ENCODE measurements at regions not wholly inside any gene's neighbourhood (a gene's known extent, or its start where the extent isn't known, plus 50 kb on each side); places are given as distances from the start of the nearest gene placed in this dataset.

DNA sequence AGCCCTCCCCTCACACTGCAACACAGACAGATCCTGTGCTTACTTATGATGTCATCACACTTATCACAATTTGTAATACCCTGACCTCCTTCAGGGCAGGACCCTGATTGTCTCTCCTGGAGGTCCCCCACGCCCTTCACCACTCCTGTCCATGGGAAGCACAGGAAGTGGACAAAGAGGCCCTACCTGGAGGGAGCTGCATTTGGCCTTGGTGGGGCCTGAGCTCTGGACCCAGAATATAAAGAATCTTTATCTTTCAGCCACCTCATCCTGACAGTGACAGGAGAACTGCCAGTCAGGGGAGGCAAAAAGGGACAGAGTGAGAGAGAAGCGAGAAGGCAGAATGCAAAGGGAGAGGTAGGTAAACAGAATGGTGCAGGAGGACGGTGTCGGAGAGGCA is 303.4 kb upstream of the N4BP1 start:
- intact Hi-C loops (cut with DNase I): no loop called here
- ATAC-seq (no peak), DNase-seq (no peak)

DNA sequence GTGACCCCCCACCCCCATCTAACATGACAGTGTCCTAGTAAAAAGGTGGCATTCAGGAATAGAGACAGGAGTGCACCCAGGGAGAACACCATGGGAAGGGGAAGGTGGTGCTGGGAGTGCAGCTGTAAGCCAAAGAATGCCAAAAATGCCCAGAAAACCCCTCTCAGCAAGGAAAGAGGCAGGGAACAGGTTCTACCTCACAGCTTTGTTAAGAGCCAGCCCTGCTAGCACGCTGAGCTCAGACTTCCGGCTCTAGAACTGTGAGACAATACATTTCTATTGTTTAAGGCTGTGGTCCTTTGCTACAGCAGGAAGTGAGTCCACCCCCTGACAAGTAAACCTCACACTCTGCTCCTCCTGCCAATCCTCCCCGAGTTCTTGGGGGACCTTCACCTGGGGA is 302.4 kb upstream of the N4BP1 start:
- DNase-seq (no peak), ATAC-seq (no peak)
- intact Hi-C loops (cut with DNase I): no loop called here

DNA sequence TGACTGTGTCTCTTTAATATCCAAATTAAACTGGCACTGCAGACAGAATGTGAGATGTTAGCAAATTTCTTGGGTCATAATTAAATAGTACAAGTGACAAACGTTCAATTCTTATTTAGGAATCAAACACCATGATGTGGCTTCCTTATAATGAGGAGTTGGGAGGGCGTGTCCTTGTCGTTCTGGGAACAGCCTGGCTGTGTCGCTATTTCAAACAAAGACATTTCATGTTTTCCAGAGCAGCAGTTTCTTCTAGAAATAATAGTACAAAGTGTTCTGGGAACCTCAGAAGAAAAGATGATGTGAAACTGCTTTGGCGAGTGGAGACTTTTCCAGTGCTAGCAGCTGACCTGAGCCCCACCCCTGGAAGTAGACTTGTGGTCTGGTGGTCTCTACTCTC is 301.7 kb upstream of the N4BP1 start:
- intact Hi-C loops (cut with DNase I): no loop called here
- no peak for DNase-seq
- ATAC-seq: no peak

DNA sequence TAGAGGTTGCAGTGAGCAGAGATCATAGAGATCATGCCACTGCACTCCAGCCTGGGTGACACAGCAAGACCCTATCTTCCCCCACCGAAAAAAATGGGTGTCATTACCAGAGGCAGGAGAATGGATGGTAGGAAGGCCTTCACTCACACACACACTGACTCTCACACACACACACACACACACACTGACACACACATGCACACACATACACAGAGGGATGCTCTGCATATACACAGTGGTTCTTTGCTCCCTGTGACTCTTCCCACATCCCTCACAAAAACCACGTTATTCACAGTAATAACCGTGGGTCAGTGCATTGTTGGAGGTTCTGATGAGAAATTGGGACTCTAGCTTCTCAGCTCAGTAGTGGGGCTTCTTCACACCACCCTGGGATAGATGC is 300.2 kb upstream of the N4BP1 start:
- DNase-seq (no peak), ATAC-seq (no peak)
- intact Hi-C loops (cut with DNase I): no loop called here

DNA sequence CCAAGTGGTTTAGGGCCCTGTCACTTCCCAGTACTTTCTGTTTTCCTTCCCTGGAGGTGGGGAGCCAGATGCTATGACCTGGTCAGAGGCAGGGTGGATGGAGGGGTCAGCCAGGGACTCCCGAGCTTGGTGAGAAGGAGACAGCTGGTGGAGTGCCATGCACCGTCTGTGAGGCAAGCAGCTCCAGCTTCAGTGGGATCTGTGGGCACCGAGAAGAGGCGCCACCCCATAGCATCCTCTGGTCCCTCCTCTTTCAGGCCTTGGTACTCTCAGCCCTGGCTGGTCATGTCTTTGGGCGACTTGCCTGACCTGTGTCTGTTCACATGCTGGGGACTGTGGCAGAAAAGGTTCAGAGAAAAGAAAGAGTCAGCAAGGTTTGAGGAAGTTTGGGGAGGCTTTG is 299.3 kb upstream of the N4BP1 start:
- intact Hi-C loops (cut with DNase I): no loop called here
- ATAC-seq (no peak), DNase-seq (no peak)

DNA sequence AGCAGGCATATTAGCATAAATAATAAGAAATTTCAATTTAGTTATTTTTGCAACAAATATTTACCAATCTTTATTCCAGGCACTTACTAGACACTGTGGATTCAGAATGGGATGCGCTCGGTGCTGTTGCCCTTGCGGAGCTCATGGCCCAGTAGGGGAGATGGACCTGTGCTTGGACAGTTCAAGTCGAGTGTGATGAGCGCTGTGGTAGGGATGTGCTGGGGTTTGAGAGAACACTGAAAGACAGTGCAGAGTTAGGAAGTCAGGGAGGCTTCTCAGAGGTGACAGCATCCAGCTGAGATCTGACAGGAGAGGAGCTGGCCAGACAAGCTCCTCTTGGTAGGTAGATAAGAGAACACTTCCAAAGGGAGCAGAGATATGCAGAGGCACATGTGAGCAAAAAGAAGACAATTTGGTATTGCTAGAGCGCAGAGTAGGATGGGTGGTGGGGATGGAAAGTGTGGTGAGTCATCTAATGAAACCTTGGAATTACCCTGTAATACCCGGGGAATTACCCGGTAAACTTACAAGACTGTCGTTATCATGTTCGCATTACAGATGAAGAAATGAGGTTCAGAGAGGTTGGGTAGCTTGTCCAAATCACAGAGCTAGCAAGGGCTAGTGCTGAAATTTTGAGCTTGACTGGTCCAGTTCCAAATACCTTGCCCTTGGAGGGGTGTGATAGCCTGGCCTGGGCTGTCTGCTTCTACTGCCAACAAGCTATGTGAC is 298.1 kb upstream of the N4BP1 start:
- DNase-seq (no peak), ATAC-seq (no peak)
- intact Hi-C loops (cut with DNase I): no loop called here

DNA sequence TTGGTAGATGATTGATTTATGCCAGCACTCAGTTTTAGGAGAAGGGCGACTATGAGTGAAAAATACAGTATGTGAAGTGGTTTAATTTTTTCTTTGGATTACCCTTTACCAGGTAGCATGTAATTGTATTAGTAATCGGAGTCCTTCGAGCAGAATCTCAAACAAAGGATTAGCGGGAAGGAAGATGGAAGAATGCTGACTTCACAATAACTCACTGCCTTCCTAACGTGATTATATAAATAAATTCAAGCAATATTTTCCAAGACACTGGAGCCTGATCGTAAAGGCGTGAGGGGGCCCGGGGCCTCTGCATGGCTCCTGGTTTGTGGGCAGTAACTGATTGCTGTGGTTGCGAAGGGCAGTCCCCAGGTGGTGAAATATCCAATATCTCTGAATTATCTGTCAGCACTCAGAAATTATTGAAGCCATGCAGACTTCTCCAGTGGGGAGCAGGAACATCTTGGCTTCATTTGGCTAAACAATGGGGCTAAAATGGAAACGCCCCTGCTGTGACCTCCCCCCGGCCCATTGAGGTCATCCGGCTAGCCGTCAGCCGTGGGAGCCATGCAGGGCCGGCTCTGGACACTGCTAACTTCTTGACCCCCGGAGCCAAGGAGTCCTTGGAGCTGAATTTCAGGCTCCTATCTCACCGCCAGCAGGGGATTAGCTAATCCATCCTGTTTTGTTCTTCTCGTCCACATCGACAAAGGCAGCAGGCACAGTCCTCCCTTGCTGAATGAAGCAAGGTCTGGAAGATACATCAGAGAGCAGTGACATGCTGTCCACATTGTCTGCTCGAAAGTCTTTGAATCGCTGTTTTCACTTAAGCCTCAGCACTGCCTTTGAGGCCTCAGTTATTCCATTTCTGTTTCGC is 295.9 kb upstream of the N4BP1 start:
- intact Hi-C loops (cut with DNase I): no loop called here
- ATAC-seq (no peak), DNase-seq (peak; percentile 20)

DNA sequence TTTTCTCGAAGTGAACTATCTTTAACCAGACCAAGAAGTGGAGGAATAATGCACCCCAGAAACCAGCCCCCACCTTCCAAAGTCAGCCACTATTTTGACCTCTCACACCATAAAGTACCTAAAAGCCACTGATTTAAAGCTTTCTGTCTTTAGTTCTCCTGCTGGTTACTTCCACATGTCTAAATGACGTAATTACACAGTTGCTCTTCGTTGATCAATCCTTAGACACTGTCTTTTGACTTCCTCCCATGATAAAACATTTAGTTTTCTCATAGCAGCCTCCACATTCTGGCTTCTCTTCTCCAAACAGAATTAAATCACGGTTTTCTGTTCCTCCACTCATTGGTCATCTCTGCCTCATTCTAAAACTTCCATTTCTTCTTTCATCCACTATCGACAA is 294.4 kb upstream of the N4BP1 start:
- no peak for DNase-seq
- intact Hi-C loops (cut with DNase I): no loop called here
- ATAC-seq: no peak

DNA sequence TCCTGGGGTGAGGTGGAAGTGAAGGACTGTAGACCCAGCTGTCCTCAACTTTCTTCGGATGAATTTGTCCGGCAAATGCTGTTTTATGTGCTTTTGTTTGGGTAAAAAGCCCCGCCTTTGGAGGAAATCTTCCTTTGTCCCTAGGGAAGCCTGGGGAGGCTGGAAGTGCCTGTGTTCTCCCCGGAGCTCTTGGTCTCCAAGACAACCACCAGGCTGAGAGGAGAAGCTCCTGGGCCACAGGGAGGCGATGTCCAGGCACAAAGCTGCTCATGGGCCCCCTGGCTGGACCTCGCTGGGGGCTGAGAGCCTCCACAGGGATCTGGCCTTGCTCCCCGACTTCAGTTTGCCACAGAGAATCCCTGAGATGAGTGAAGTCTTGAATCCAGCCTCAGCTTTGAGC is 293.1 kb upstream of the N4BP1 start:
- ATAC-seq (no peak), DNase-seq (no peak)
- intact Hi-C loops (cut with DNase I): no loop called here

DNA sequence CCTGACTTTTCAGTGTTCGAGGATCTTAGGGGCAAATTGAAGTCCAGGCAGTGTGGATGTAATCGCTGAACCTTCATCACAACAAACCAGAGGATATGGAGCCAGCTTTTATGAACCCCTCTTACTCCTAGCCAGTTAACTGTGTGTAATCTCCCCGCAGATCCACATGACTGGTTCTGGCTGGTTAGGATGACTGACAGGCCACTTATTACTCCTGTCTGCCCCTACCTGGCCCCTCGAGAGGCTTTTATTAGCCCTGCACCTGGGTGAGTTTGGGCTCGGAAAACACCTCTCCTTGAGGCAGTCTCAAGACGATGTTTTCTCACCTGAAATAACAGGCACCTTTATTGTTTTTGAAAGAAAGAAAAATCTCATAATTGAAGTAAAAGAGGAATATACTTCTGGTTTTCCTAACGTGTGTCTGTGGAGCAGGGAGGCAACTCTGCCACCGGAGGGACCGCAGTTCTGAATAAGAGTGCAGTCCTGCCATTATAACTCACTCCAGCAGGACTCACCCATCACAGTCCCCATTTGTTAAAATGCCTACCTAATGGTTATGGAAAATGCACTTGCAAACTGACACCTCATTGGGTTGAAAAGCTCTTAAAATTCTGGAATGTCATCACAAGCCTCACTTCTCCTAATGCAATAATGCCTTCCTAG is 291.9 kb upstream of the N4BP1 start:
- intact Hi-C loops (cut with DNase I): no loop called here
- no peak for ATAC-seq
- DNase-seq: no peak

DNA sequence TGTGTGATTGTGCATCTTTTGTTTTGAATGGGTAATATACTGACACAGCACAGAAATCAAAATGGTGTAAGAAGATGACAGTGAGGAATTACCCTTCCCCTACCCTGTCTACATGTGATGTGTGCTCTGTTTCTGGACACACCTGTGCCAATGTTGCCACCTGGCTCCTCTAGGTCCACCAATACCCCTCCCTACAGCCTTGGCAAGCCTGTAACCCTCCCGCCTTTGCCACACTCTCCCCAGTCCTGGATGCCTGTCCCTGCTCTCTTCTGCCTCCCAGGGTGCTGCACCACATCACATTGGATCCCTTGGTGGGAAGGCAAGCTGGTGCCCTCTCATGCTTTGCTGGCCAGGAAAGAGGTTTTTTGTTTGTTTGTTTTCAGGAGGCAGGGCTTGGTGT is 289.5 kb upstream of the N4BP1 start:
- no peak for ATAC-seq
- intact Hi-C loops (cut with DNase I): no loop called here
- DNase-seq: no peak

DNA sequence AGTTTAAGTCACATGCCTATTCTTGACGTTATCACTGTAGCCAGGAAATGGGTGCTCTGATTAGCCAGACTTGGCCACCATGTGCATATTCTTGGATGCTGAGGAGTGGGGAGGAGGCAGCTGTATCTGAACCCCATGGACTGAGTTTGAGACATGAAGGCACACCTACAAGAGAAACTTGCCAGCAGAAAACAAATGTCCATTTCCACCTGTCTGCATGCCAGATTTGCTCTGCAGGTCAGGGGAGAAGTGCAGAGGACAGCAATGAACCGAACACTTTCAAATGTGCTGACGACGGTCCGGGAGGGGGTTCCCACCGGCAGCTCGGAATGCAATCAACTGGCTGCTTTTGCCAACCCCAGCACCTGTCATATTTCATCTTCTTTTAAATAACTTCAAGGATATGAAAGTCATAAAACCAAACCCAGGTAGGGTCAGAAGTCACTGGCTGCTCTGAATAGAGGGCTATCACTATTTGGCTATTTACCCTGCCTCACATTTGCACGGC is 287.8 kb upstream of the N4BP1 start:
- intact Hi-C loops (cut with DNase I): no loop called here
- ATAC-seq (no peak), DNase-seq (no peak)

DNA sequence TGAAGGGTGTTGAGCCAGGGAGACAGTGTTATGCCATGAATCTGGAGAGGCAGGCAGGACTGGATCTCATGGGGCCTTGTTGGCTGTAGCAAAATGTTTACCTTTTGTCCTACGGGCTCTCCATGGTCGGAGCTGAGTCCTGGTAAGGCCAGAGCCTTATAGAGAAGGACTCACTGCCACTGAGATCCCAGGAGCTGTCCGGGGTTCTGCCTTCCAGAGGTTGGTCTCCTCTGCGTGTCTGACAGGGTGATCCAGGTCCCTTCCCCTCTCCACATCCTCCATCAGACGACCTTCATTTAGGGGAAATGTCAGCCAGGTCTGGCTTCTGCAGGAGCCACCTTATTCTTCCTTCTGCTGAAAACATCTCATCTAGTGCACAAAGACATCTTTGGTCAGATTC is 285.2 kb upstream of the N4BP1 start:
- ATAC-seq (no peak), DNase-seq (no peak)
- intact Hi-C loops (cut with DNase I): no loop called here

DNA sequence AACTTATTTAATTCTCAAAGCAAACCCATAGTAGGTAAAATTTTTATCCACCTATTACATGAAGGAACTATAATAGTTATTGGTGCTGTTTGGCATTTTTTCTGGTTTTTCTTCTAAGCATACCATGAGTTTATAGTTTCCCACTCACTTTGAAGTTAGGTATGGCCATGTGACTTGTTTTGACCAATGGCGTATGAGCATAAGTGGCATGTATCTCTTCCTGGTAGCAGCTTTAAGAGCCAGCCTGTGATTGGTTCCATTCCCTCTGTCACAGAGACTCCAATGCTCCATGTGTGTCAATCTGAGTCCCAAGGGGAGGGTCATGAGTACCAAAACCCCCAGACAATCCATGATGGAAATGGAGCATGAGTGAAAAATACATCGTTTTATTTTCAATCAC is 282.9 kb upstream of the N4BP1 start:
- ATAC-seq (no peak), DNase-seq (no peak)
- intact Hi-C loops (cut with DNase I): no loop called here

DNA sequence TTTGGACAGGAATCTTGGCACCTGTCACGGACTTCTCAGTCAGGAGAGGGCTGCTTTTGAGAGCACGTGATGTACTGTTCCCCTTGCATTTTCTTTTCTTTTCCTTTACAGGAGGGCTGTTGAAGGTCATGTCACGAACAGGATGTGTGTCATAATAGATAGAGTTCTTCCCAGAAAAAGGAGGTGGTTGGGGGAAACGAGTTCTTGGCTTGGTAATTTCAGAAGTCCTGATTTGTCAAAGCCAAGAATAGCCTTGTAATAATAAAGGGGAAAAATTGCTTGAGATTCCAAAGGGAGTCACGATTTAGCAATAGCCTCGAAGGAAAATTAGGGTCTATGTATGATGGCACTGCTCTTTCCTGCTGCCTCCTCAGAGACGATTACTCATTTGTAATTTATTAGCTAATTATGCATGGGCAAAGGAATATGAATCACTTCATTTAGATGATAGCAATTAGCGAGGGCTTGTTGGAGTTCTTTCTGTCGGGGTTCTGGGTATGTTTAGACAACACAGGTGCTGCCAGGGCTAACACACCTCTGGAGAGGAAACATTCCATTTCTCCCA is 277.7 kb upstream of the N4BP1 start:
- DNase-seq (no peak), ATAC-seq (no peak)
- intact Hi-C loops (cut with DNase I): no loop called here

DNA sequence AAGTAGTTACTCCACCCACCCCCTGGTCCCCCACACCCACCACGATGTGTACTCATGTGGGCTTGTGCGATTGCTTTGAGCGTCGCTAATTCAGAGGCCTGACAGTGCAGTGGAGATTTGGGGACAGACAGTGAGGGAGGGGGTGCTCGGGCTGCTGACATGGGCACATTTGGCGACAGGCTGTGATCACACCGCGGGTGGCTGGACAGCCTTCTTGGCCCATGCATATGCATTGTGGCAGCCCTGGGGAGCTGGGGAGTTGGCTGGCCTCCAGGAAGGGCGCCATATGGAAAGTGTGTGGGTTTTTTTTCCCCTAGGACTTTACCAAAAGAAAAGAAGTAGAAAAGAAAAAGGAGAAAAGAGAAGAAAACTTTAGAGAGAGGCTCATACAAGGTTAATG is 275.5 kb upstream of the N4BP1 start:
- ATAC-seq (peak in 1 of 2 donors; percentile 41), DNase-seq (no peak)
- intact Hi-C loops (cut with DNase I): no loop called here

DNA sequence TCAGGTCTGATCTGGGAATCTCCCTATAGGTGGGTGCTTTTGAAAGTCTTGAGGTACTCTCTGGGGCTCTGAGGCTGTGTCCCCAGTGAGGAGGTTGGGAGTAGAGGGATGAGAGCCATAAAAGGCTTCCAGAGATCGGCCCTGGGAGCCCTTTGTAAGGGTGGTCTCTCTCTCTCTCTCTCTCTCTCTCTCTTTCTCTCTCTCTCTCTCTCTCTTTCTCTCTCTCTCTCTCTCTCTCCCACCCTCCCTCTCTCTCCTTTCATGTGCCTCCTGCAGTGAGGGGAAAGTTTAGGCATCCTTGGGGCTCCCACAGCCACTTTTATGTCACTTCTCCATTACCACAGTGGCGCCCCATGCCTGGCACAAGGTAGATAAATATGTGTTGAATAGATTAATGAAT is 271.3 kb upstream of the N4BP1 start:
- ATAC-seq (no peak), DNase-seq (no peak)
- intact Hi-C loops (cut with DNase I): no loop called here

DNA sequence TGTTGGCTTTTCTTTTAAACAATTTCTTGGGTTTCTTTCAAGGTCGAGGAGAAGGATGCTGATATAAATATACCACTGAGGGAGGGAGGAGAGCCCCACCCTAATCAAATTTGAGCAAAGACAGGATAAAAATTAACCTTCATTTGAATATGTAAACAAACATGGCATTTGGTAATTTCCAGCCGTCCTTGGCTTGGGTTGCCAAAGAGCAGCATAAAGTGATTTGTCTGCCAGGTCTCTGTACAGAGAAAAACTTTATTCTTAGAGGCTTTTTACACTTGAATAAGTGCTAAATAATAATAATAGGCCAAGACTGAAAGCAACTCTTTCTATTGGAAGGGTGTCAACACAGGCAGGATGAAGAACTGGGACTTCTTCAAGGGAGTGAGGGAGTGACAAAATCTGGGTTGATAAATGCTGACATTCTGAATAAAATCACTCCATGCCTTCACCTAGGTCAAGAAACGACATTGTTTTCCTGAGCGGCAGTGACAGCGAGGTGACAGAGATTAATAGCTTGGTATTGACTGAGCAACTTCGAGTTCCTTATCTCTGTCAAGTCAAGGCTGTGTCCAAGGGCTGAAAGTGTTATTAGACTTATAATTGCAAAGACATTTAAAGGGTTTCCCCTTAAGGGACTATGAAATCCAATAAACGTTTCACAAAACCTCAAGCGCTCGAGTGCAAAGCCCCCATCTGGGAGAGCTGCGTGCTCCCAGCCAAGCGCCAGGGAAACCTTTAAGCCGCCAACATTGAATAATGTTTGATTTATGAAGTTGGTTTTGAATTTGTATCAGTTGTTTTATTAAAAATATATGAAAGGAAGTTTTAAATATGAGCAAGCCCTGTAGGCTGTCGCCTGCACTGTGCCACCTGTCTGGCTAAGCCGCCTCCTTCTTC is 269.5 kb upstream of the N4BP1 start:
- ATAC-seq: no peak
- intact Hi-C loops (cut with DNase I): loop anchor here in 1 of 2 donors (10.0 kb wide), 1 partner anchor 65 kb away; no protein-coding TSS in a partner anchor
- no peak for DNase-seq

DNA sequence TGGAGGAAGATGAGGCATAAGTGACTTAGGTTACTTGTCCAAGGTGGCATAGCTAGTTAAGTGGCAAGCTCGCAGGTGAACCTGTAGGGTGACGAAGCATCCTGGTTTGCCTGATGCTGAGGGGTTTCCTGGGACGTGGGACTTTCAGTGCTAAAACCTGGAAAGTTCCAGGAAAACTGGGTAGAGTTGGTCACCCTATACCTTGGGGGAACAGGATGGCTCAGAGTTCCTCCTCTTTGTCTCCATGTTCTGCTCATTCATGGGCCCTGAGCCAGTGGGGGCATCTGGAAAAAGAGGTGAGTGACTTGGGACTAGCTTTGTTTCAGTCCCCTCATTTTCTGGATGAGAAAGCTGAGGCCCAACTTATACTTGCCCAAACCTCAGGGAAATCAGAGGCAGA is 268.0 kb upstream of the N4BP1 start:
- ATAC-seq (no peak), DNase-seq (no peak)
- intact Hi-C loops (cut with DNase I): loop anchor here in 1 of 2 donors (10.0 kb wide), 1 partner anchor 63 kb away; no protein-coding TSS in a partner anchor
